HG03558 (cell line): ENCODE measurements at regions not wholly inside any gene's neighbourhood (a gene's known extent, or its start where the extent isn't known, plus 50 kb on each side); places are given as distances from the start of the nearest gene placed in this dataset.
"Not testable (repeated sequence)": the region's sequence is repeated elsewhere in the genome, so short reads cannot be mapped to it uniquely, and the experiment has no call there.

Source experiments
- ATAC-seq: cut with Tn5 transposase; IDR thresholded peaks from one replicate; pipeline ENCODE4 v1.9.1; 2021; ENCODE audit warnings: moderate number of reproducible peaks; ENCODE audit not compliant: unreplicated experiment; ENCODE audit errors: extremely low read depth

DNA sequence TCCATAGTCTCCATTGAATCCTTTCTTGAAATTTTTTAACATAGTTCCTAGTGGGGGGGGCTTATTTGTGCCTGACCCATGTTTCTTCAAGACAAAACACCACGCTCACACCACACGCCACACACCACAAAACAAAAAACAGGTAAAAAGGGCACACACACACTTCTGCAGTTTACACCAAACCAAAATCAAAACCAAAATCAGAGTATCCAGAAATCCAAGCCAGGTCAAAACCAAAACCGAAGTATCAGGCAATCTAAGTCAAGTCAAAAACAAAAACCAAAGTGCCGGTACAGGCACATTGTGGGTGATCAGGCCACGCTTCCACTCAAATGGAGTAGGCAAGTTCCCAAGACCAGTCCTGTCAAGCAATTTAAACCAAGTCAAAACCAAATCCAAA lies 158.6 kb downstream of the PPIAL4G start:
- ATAC-seq: not testable (repeated sequence)

DNA sequence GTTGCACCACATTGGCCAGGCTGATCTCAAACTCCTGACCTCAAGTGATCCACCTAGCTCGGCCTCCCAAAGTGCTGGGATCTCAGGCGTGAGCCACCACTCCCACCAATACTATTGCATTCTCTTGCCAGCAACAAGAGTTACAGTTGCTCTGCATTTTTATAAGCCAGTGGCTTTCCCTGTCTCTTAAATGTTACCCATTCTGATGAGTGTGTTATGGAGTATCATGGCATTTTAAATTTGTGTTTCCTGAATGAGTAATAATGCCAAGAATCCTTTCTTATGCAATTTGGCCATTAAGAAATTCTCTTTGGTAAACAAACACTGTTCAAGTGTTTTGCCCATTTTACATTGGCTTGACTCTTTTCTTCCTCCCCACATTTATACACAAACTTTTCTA lies 163.0 kb downstream of the PPIAL4G start:
- not testable (repeated sequence) for ATAC-seq

DNA sequence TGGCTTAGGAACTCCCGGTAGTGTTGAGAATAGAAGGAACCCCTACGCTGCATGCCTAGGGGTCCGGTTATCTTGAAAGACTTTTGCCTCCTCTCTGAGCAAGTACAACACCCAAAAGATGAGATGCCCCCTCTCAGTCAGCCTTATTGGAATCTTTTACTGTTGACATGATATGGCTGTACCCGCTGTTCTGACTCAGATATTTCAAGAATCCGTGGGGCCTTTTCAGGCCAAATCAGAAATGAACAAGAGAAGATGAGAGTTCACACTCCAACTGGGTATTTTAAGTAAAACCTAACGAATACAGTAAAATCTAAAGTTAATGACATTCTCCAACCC lies 164.2 kb downstream of the PPIAL4G start:
- no peak for ATAC-seq

- ATAC-seq: no peak
Observed at GRCh38 chr1:148318123-148318903, 164.8 kb downstream of the PPIAL4G start.

DNA sequence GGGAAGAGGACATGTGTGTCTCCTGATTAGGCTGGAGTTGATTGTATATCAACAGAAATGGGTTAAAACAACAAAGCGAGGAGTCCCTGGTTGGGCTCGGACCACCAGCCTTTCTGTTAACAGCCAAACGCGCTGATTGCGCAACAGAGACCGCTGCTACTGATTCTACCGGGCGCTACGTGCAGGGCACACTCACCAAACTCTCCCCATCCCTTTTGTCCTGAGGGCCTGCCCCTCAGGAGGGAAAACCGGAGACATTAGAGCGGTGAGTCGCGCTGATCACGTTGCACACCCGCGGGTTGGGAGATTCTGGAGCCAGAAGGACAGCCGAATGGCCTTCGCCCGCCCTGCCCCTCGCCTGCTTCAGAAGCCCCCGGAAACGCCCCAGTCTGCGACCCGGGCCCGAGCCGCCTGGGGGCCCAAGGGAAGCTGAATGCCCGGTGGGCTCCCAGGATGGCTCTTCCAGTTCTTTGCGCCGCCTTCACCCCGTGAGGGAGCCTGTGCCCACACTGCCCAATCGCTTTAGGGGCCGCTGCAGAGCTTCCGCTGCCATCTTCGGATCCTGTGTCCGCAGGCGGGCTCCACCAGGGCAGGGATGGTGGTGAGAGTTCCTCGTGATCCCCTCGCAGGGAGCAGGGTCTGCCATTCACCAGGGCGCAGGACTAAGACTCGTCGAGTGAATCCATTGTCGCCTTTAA lies 165.4 kb upstream of the NBPF11 start:
- no peak for ATAC-seq

- peak; percentile 60 for ATAC-seq
Observed at GRCh38 chr1:148315071-148315811, 163.2 kb upstream of the NBPF11 start.

DNA sequence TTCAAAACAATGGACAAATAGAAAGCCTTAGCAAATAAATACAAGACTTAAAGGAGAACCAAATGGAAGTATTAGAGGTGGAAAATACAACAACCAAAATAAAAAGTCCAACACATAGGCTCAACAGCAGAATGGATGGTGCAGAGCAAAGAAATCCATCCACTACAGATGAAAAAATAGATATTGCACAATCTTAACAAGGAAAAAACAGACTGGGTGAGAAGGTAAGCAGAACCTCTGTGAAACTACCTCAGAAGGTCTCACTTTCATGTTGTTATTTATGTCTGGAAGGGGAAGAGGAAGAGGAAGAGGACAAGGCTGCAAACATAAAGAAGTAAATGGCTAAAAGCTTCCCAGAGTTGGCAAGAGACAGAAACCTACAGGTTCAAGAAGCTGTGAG lies 158.7 kb upstream of the NBPF11 start:
- no peak for ATAC-seq

DNA sequence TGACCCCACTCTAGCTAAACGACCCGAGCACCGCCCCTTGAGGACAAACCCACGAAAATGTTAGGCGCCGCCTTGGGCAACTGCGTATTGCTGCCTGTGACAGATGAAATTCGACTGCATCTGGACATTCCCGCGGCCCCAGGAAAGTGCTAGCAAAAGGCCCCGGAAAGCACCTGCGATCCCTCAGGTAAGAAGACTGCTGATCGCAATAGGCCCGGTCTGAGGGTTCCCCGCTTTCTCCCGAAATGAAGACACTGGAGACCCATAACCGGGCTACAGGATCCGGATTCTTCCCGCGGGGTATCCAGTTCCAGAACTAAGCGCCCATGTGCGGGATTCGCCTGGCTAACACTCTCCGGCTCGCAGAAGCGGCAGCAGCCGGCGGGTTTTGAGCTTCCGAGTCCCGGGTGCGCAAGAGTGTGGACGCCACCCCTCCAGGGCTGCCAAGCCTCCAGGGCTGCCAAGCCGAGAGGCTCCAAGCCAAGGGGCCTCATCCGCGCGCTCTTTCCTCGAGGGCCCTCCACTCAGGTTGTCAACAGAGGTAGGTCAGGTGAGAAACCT lies 157.9 kb upstream of the NBPF11 start:
- no peak for ATAC-seq

GRCh38 chr1:148308832-148309458 lies 156.9 kb upstream of the NBPF11 start:
- no peak for ATAC-seq

DNA sequence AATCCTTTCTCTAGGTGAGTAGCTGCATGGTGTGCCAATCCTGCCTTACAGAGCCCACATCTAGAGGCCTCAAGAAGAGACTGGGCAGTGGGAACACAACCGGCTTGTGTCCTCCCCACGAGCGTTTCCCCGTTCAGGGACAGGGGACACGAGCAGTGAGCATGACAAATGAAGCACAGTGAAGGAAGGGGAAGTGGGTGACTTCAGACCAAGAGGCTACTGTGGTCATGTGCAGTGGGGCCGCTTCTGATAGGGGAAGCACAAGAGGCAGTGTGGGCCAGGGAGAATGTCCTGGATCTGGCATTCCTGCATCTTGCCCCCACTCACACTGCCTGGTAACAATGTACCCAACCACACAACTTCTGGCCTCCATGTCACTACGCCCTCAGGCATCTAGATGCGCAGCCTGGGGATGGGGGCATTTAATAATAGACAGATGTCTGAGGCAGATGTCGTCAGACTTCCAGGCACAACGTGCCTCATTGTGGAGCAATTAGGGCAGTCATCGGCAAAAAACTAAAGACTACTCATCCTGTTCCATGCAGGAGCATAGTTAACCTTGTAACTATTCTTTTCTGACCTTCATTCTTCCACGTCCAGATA lies 155.6 kb upstream of the NBPF11 start:
- no peak for ATAC-seq

DNA sequence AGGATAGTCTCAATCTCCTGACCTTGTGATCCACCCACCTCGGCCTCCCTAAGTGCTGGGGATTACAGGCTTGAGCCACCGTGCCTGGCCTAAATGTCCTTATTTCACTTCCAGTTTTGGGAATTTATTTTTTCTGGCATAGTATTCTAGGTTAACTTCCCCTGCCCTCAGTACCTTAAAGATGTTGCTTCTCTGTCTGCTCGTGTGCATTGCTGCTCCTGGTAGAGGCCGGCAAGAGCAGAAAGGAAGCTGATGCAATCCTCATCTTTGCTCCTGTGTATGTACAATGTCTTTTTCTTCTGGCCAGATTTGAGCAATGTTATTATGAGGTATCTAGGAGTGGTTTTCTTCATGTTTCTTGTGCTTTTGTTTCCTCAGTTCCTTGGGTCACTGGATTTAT lies 152.9 kb upstream of the NBPF11 start:
- not testable (repeated sequence) for ATAC-seq

- not testable (repeated sequence) for ATAC-seq
Observed at GRCh38 chr1:148302586-148303364, 150.7 kb upstream of the NBPF11 start.

- ATAC-seq: not testable (repeated sequence)
Observed at GRCh38 chr1:148297852-148298251, 145.8 kb upstream of the NBPF11 start.

DNA sequence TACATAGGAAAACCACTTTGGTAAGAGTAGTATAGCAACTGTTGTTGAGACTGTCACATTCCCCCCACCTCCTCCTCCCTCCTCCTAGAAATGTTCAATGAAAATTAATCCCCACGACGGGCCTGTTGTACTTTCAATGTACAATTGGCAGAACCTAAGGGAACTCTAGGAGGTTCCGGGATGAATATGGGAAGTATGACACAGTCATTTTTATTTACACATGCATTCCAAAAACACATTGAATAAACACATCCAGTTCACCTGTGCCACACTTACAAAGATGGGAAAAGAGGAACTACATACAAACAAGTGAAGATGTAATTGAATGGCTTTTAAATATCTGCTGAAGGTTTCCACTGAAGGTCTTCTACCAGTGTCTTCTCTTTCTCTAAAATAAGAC lies 144.4 kb upstream of the NBPF11 start:
- no peak for ATAC-seq

GRCh38 chr1:148294116-148294807 lies 142.2 kb upstream of the NBPF11 start:
- ATAC-seq: no peak

DNA sequence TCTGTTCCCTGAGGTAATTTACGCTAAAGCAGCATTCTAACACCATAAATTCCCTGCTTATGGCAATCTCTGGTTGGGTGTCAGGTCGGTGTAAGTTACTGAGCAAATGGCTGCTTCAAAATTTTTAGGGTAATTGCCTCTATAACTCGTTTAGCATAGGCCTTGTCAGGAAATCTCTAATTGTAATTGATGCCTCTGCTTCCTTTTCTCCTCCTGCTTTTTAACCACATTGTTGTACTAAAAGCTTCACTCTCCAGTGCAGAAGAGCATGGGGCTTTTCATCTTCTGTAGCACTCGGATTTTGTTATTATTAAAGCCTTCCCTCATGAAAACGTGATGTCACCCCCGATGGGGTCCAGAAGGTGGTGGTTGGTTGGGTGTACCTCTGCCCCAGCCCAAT lies 141.6 kb upstream of the NBPF11 start:
- ATAC-seq: no peak

- ATAC-seq: no peak
Observed at GRCh38 chr1:148292915-148293314, 140.8 kb upstream of the NBPF11 start.

DNA sequence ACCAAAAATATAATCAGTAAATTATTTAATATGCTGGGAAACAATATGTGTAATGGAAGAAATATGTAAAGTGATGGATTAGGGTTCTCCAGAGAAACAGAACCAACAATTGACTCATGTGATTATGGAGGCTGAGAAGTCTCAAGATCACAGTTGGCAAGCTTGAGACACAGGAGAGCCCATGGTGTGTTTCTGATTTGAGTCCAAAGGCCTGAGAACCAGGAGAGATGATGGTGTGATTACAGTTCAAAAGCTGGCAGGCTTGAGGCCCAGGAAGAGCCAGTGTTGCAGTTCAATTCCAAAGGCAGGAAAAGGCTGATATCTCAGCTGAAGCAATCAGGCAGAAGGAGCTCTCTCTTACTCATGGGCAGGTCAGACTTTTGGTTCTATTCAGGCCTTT lies 138.8 kb upstream of the NBPF11 start:
- ATAC-seq: no peak

- no peak for ATAC-seq
Observed at GRCh38 chr1:148289647-148290046, 137.6 kb upstream of the NBPF11 start.
